Stimulated activated CD8-positive, alpha-beta memory T cell treated with anti-CD3 and anti-CD28 coated beads, Interleukin-2, amount 100 ng/mL, for 48 hours (primary cell): ENCODE measurements at regions not wholly inside any gene's neighbourhood (a gene's known extent, or its start where the extent isn't known, plus 50 kb on each side); places are given as distances from the start of the nearest gene placed in this dataset.

ENCODE experiments used
- DNase-seq, 2 donors: peaks; one replicate each; pipeline ENCODE4 v3.0.0-alpha.2; 2020; ENCODE audit warnings: low read depth in 2 of 2

- DNase-seq = no peak
Observed at GRCh38 chr10:62632071-62632809, 172.3 kb upstream of the ADO start.

- no peak for DNase-seq
Observed at GRCh38 chr10:62633976-62634375, 170.5 kb upstream of the ADO start.

GRCh38 chr10:62634576-62634975 lies 169.9 kb upstream of the ADO start:
- DNase-seq = no peak

- no peak for DNase-seq
Observed at GRCh38 chr10:62635127-62635526, 169.4 kb upstream of the ADO start.

GRCh38 chr10:62636825-62637248 lies 167.7 kb upstream of the ADO start:
- no peak for DNase-seq

GRCh38 chr10:62637249-62638061 lies 167.1 kb upstream of the ADO start:
- peak; percentile 52 to 55 for DNase-seq

- no peak for DNase-seq
Observed at GRCh38 chr10:62638062-62638477, 166.4 kb upstream of the ADO start.

GRCh38 chr10:62639144-62639543 lies 165.4 kb upstream of the ADO start:
- DNase-seq = no peak

- no peak for DNase-seq
Observed at GRCh38 chr10:62640411-62640810, 164.1 kb upstream of the ADO start.

GRCh38 chr10:62643606-62644587 lies 160.6 kb upstream of the ADO start:
- no peak for DNase-seq

- DNase-seq = no peak
Observed at GRCh38 chr10:62647375-62648092, 157.0 kb upstream of the ADO start.

GRCh38 chr10:62648921-62649320 lies 155.6 kb upstream of the ADO start:
- no peak for DNase-seq

GRCh38 chr10:62650411-62650810 lies 154.1 kb upstream of the ADO start:
- no peak for DNase-seq

GRCh38 chr10:62651341-62651740 lies 153.2 kb upstream of the ADO start:
- DNase-seq = no peak

- no peak for DNase-seq
Observed at GRCh38 chr10:62652114-62652513, 152.4 kb upstream of the ADO start.

- DNase-seq = no peak
Observed at GRCh38 chr10:62652564-62652963, 152.0 kb upstream of the ADO start.

GRCh38 chr10:62653254-62653653 lies 151.3 kb upstream of the ADO start:
- no peak for DNase-seq

GRCh38 chr10:62654966-62655336 lies 149.6 kb upstream of the ADO start:
- DNase-seq = no peak

- no peak for DNase-seq
Observed at GRCh38 chr10:62655337-62655994, 149.1 kb upstream of the ADO start.

- DNase-seq = no peak
Observed at GRCh38 chr10:62657244-62657835, 147.2 kb upstream of the ADO start.
